ENCODE measurements at regions not wholly inside any gene's neighbourhood (a gene's known extent, or its start where the extent isn't known, plus 50 kb on each side); places are given as distances from the start of the nearest gene placed in this dataset.
"Not testable (repeated sequence)": the region's sequence is repeated elsewhere in the genome, so short reads cannot be mapped to it uniquely, and the experiment has no call there.

DNA sequence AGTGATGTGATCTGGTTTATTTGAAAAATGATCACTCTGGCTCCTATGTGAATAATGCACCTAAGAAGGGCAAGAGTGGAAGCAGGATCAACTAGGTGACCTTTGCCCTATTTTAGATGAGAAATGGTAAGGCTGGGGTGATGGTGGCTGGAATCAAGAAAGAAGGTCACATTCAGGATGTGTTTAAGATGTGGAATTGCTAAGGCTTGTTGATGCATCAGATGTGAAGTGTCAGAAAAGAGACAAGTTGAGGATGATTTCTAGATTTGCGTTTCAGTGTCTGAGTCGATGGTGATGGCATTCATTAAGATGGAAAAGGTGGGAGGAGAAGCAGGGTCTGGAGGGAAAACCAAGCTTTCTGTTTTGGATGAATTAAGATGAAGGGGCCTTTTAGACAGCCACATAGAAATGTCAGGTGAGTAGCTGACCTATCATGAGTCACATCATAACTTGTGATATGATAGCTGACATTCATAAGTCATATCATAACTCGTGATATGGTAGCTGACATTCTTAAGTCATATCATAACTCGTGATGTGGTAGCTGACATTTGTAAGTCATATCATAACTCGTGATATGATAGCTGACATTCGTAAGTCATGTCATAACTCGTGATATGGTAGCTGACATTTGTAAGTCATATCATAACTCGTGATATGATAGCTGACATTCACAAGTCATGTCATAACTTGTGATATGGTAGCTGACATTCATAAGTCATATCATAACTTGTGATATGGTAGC lies 101.2 kb upstream of the SEC11C start:
- in situ Hi-C loops (cut with HindIII; ENCODE audit: low sequenced_read_pairs), result no loop called here

GRCh38 chr18:59039040-59039320 lies 100.7 kb upstream of the SEC11C start:
- in situ Hi-C loops (cut with HindIII; ENCODE audit: low sequenced_read_pairs), result not testable (repeated sequence)

DNA sequence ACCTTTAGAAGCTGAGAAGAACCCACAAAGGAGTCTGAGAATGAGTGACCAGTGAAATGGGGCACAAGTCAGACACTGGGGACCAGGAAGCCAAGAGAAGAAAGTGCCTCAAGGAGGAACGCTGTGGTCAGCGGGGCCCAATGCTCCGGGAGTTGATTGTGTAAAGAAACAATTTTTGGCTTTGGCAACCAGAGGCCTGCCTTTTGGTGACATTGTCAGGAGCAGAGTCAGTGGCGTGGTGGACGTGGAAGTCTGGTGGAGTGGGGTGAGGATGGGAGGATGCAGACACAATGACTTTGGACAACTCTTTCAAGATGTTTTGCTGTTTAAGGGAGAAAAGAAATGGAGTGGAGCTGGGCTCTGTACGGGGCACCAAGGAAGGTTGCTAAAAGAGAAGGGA lies 100.2 kb upstream of the SEC11C start:
- in situ Hi-C loops (cut with HindIII; ENCODE audit: low sequenced_read_pairs), result no loop called here

DNA sequence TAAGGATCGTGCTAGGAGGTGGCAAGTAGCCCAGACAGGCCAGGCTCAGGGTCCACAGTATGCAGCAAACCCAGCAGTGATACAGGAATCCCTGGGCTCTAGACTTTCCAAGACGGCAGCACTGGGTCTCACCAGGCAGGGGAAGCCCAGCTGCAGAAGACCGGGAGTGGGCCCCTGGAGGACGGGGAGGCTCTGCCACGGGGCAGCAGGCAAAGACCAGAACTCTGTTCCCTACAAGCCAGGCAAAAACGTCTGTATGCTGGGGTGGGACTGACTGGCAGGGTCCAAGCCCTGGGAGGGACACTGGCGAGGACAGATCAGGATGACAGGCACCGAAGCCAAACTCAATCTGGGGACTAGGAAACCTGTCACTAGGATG lies 98.9 kb upstream of the SEC11C start:
- in situ Hi-C loops (cut with HindIII; ENCODE audit: low sequenced_read_pairs), result no loop called here

GRCh38 chr18:59041296-59041695 lies 98.4 kb upstream of the SEC11C start:
- in situ Hi-C loops (cut with HindIII; ENCODE audit: low sequenced_read_pairs), result no loop called here

- in situ Hi-C loops (cut with HindIII; ENCODE audit: low sequenced_read_pairs), result no loop called here
These were observed 97.6 kb upstream of the SEC11C start for GRCh38 chr18:59041819-59042815.

DNA sequence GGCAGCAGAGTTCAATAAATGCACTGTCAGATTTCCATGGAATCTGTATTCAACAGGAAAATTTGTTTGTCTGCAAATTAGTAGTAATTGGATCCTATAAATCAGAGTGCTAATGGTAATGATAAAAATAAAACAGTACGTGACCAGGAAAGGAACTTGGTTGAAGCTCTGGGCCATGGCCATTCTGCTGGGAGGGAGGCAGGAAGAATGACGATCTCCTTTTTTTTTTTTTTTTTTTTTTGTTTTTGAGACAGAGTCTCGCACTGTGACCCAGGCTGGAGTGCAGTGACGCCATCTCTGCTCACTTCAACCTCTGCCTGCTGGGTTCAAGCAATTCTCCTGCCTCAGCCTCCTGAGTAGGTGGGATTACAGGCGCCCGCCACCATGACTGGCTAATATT lies 94.8 kb upstream of the SEC11C start:
- in situ Hi-C loops (cut with HindIII; ENCODE audit: low sequenced_read_pairs), result no loop called here

DNA sequence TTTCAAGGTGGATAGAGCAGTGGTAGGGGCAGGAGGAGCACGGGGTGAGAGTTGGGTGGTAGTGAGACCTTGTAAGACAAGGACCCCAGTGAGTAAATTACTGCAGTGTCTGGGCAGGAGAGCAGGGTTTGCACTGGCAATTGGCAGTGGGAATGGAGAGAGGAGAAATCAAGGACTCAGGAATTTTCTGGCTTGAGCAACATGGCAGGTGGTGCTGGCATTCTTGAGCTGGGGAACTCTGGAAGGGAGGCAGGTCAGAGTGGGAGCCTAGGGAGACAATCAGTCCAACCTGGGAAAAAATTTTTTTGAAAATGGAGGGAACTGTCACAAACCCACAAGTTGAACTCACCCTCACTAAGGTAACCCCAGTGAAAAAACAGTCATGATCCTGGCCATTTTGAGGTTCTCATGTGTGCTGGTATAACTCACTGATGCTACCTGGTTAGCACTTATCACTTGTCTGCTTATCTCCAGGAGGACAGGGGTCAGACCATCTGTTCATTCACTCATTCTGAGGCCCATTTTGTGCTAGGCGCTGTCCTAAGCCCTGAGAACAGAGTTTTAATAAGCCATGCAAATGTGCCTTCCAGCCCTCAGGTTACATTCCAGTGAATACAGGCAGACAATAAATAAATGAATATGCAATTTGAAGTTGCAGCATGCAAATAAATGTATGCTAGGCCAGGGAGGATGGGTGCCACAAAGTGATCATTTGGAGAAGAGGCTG lies 92.2 kb upstream of the SEC11C start:
- in situ Hi-C loops (cut with HindIII; ENCODE audit: low sequenced_read_pairs), result no loop called here

GRCh38 chr18:59048048-59048363 lies 91.7 kb upstream of the SEC11C start:
- in situ Hi-C loops (cut with HindIII; ENCODE audit: low sequenced_read_pairs), result no loop called here

GRCh38 chr18:59048378-59048777 lies 91.3 kb upstream of the SEC11C start:
- in situ Hi-C loops (cut with HindIII; ENCODE audit: low sequenced_read_pairs), result no loop called here

DNA sequence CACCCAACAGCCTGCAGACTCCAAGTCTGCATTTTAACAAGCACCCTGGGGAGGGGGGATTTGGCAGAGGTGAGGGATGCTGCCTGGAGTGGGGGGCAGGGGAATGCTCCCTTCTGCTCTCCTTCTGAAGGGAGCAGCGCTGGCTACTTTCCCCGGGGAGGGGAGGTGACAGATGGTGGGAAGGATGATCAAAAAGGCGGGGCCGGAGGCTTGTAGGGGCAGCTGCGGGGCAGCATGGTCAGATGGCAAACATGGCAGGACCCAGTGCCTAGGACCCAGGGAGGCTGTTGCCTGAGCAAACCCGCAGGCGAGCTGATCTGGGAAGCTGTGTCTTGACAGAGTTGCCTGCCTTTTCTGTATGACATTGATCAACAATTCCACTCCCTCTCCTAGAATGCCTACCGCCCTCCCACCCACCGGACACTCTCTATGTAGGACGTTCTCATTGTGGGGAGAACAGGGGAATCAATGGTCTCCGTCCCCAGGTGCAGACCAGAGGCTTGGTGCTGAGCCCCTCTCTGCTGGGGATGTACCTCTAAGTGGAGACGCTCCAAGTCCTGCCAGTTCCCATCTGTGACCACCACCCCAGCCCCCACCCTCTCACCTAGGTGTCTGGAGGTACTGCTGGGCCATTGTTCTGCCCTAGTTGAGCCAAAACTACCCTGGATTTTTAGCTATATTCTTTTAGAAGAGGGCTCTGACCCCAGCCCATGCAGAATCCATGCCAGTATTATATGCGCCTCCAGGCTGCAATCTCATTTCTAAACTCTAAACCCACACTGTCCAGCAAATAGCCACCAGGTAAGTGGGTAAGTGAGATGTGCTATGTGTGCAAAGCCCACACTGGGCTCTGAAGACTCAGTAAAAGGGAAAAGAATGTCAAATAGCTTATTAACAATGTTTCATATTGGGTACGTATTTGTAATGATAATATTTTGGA lies 89.7 kb upstream of the SEC11C start:
- in situ Hi-C loops (cut with HindIII; ENCODE audit: low sequenced_read_pairs), result no loop called here

DNA sequence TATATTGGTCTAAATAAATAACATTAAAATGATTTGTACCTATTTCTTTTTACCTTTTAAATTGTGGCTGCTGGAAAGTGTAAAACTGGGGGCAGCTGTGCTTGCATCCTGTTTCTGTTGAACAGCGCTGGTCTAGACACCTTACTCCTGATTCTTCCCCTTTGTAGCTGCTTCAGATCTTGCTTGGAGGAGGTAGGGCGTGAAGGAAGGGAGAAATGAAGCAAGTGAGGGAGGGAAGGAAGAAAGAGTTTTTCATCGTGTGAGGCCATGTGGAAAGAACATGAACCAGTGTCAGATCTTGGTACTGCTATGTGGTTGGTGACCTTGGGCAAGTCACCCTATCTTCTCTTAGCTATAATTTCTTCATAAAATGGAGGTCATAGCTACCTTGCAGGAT lies 89.0 kb upstream of the SEC11C start:
- in situ Hi-C loops (cut with HindIII; ENCODE audit: low sequenced_read_pairs), result no loop called here

- in situ Hi-C loops (cut with HindIII; ENCODE audit: low sequenced_read_pairs), result no loop called here
These were observed 88.1 kb upstream of the SEC11C start for GRCh38 chr18:59051470-59052165.

- in situ Hi-C loops (cut with HindIII; ENCODE audit: low sequenced_read_pairs), result no loop called here
These were observed 86.5 kb upstream of the SEC11C start for GRCh38 chr18:59052965-59053820.

GRCh38 chr18:59054496-59055287 lies 85.0 kb upstream of the SEC11C start:
- in situ Hi-C loops (cut with HindIII; ENCODE audit: low sequenced_read_pairs), result no loop called here

DNA sequence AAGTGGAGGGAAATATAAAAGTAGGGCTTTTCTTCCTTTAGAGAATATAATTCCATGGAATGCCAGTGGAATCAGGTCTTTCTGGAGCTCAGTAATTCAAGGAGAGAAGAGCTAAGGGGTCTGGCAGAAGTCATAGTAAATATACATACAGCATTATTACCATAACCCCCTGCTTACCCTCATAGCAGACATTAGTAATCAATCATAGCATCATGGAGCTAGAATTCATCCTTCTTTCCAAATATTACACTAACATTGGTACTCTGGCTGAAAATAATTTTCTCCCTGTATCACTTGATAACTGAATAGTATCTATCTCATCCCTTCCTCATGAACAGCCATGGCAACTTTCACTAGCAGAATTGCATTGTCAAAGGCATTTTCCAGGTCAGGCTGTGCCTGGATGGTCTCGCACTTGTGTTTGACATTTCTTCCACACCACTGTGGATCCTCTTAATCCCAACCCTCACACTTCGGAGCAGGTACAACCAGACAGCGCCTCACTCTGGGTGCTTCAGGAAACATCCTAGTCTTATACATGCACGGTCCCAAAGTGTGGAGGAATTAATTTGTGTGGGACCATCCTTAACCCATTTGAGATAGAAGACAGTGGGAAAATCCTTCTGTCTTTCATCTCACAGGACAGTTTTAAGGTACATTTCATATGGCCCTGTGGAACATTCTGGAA lies 84.2 kb upstream of the SEC11C start:
- in situ Hi-C loops (cut with HindIII; ENCODE audit: low sequenced_read_pairs), result no loop called here

GRCh38 chr18:59056706-59057492 lies 82.8 kb upstream of the SEC11C start:
- in situ Hi-C loops (cut with HindIII; ENCODE audit: low sequenced_read_pairs), result no loop called here
